HEK293 (cell line): ENCODE measurements at regions not wholly inside any gene's neighbourhood (a gene's known extent, or its start where the extent isn't known, plus 50 kb on each side); places are given as distances from the start of the nearest gene placed in this dataset.

ENCODE experiments used
- ATF2 ChIP-seq: fragments of 450-650 bp; formaldehyde crosslinking; IDR thresholded peaks from 2 replicates; pipeline ENCODE4 v1.5.1; 2016; ENCODE audit warnings: missing biosample characterization, missing genetic modification characterization, low read depth
- CTCF ChIP-seq: fragments of 450-650 bp; formaldehyde crosslinking; IDR thresholded peaks from 2 replicates; pipeline ENCODE4 v1.5.1; 2016; ENCODE audit warnings: missing biosample characterization, missing genetic modification characterization
- YY1 ChIP-seq: fragments of 450-650 bp; formaldehyde crosslinking; IDR thresholded peaks from 2 replicates; pipeline ENCODE4 v1.5.1; 2018; ENCODE audit warnings: missing biosample characterization, missing genetic modification characterization
- ZNF560 ChIP-seq: fragments of 450-650 bp; formaldehyde crosslinking; IDR thresholded peaks from 2 replicates; pipeline ENCODE4 v1.5.1; 2017; ENCODE audit warnings: missing biosample characterization, missing genetic modification characterization, borderline replicate concordance
- ZNF623 ChIP-seq: fragments of 450-650 bp; formaldehyde crosslinking; IDR thresholded peaks from 2 replicates; pipeline ENCODE4 v1.5.1; 2016; ENCODE audit warnings: missing biosample characterization, missing genetic modification characterization
- ZSCAN30 ChIP-seq: fragments of 450-650 bp; IDR thresholded peaks from 2 replicates; pipeline ENCODE4 v1.5.1; 2018; ENCODE audit warnings: missing biosample characterization, mild to moderate bottlenecking, missing genetic modification characterization, moderate library complexity

- no peak for TF ChIP-seq CTCF
- no peak for TF ChIP-seq YY1 (tag by site-specific recombination)
- no peak for TF ChIP-seq ZNF560 (tag by site-specific recombination)
- TF ChIP-seq ATF2 (tag by site-specific recombination) = no peak
- no peak for TF ChIP-seq ZNF623 (tag by site-specific recombination)
- TF ChIP-seq ZSCAN30 (tag by site-specific recombination) = no peak
These were observed 295.4 kb upstream of the PIK3C3 start for GRCh38 chr18:41659438-41660130.
